ENCODE measurements at regions not wholly inside any gene's neighbourhood (a gene's known extent, or its start where the extent isn't known, plus 50 kb on each side); places are given as distances from the start of the nearest gene placed in this dataset.

DNA sequence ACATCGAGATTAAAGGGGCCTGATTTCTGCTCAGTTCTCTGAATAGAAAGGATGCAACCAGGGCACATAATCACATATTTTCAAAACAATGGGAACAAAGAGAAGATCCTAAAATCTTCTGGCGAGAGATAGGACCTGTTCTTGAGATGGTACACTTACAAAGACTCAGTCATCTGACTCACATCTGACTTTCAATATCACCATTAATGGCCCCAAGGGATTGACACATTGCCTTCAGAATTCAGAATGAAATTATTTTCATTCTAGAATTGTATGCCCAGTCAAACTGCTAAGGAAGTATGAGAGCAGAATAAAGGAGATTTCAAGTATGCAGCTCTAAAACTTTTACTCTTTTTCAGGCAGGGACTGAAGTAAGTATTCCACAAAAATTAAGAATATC lies 240.7 kb upstream of the POU3F2 start:
- H3K27me3 Mint-ChIP-seq: no peaks in the 10 kb centered on the region
- no peaks in the 10 kb centered on the region for H3K9me3 Mint-ChIP-seq (ENCODE audit: low read depth)
- H3K4me1 Mint-ChIP-seq (ENCODE audit: low read depth): no peaks in the 10 kb centered on the region
- H3K36me3 Mint-ChIP-seq: no peaks in the 10 kb centered on the region
- no peak overlapping the region for H3K27ac Mint-ChIP-seq
- no peak overlapping the region for H3K4me3 Mint-ChIP-seq

DNA sequence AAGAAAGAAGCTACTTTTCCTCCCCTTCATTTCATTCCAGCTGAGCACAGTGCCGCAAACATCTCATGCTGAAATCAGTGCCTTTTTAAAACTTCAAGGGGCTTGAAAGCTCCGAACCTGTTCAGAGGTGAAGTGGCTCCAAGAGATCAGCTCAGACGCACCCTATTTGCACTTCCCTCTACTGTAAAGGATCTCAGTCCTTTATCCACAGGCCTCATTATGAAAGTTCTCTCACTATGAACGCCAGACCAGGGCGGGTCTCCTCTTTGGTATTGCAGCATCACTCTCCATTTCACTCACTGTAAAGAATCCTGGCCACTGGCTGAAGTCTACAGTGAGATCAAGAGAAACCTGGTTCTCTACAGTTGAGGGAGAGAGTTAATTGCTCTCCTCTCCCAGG lies 232.7 kb upstream of the POU3F2 start:
- H3K27ac Mint-ChIP-seq: no peak overlapping the region
- no peaks in the 10 kb centered on the region for H3K9me3 Mint-ChIP-seq (ENCODE audit: low read depth)
- no peaks in the 10 kb centered on the region for H3K36me3 Mint-ChIP-seq
- no peak overlapping the region for H3K4me3 Mint-ChIP-seq
- no peaks in the 10 kb centered on the region for H3K4me1 Mint-ChIP-seq (ENCODE audit: low read depth)
- H3K27me3 Mint-ChIP-seq: peaks cover 2% of the 10 kb centered on the region

DNA sequence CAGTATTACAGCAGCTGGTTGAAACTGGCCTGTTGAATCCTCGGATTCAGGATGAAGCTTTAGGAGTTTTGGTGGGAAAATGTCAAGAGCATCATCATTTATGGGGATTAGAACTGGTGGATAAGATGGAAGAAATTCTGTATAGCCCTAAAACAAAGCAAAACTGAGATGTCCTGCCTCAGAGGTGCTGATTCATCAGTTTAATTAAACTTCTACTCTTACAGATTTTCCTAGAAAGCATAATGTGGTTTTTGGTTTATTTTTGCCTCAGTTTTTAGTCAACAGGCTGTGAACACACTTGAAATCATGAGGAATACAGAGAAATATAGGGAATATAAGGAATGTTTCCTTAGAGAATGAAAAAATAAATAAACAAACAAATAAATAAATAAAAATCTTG lies 228.7 kb upstream of the POU3F2 start:
- H3K4me3 Mint-ChIP-seq: no peak overlapping the region

DNA sequence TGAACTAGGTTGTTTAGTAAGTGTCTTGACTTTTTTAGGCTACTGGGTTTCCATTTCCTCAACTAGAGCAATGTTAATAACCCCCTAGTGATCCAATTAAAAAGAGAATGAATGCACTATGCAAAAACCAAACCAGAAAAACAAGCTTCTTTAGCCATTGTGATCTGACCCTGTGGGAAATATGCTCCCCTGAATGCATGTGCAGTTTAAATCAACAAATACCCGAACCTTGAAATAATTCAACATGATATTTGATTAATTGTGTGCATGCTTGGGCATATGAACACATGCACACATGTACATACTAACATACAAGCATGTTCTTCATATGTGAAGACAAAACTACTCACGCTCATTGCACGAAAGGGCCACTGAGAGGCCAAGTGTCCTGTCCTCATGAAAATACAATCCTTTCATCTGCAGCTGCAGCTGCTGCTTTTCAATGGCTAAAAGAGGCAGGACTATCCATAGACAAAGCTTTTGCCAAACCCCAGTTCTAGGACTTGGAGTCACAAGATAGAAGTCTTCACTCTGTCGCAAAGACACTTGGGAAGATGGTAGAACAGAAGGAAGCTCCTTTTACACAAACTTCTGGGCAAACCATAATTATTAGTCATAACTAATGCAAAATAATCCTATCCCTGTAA lies 207.1 kb upstream of the POU3F2 start:
- no peak overlapping the region for H3K27ac Mint-ChIP-seq
- H3K27me3 Mint-ChIP-seq: peaks cover 1% of the 10 kb centered on the region
- H3K4me1 Mint-ChIP-seq (ENCODE audit: low read depth): no peaks in the 10 kb centered on the region
- H3K36me3 Mint-ChIP-seq: no peaks in the 10 kb centered on the region
- no peak overlapping the region for H3K4me3 Mint-ChIP-seq
- H3K9me3 Mint-ChIP-seq (ENCODE audit: low read depth): no peaks in the 10 kb centered on the region

More for the DNA sequence above, 228.7 kb upstream of the POU3F2 start:
- peaks cover 4% of the 10 kb centered on the region for H3K9me3 Mint-ChIP-seq (ENCODE audit: low read depth)
- H3K27ac Mint-ChIP-seq: no peak overlapping the region
- no peaks in the 10 kb centered on the region for H3K4me1 Mint-ChIP-seq (ENCODE audit: low read depth)
- H3K27me3 Mint-ChIP-seq: no peaks in the 10 kb centered on the region
- H3K36me3 Mint-ChIP-seq: no peaks in the 10 kb centered on the region

DNA sequence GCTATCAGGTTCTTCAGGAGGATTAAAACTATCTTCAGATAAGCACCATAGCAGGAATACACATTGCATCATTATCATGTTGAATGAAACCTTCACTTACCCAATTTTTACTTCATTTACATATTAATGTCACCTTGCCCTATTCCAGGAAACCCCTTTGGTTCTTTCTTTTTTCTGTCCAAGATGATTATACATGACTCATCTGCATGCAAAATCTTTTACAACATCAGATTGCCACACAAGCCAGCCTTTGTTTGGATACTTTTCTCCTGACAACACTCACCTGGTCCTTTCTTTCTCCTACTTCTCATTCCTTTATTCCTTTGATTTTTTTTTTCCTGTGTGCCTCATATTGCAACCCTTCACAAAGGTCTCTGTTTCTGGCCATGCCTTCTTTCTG lies 200.5 kb upstream of the POU3F2 start:
- Mint-ChIP-seq H3K27ac (no peak overlapping the region), H3K4me1 (ENCODE audit: low read depth) (no peaks in the 10 kb centered on the region), H3K9me3 (ENCODE audit: low read depth) (no peaks in the 10 kb centered on the region), H3K4me3 (no peak overlapping the region), H3K36me3 (no peaks in the 10 kb centered on the region), H3K27me3 (no peaks in the 10 kb centered on the region)

DNA sequence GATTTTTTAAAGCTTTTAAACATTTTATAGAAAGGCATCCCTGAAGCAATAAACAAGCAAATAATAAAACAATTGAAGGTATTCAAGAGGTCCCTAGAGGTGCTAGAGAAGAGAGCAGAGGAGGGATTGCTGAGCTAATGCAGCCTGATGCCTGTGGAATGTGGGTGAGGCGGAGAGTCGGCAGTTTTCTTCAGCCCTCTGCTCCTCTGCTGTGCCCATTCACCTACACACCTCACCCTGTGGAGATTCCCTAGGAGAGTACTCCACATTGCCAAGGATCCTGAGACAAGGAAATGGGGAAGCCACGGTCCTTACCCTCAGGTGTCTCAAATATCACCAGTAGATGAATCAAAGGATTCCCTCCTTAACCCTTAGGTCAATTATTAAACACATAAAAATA lies 199.8 kb upstream of the POU3F2 start:
- Mint-ChIP-seq H3K4me1 (ENCODE audit: low read depth) (no peaks in the 10 kb centered on the region), H3K27ac (no peak overlapping the region), H3K27me3 (no peaks in the 10 kb centered on the region), H3K36me3 (no peaks in the 10 kb centered on the region), H3K9me3 (ENCODE audit: low read depth) (no peaks in the 10 kb centered on the region), H3K4me3 (no peak overlapping the region)

DNA sequence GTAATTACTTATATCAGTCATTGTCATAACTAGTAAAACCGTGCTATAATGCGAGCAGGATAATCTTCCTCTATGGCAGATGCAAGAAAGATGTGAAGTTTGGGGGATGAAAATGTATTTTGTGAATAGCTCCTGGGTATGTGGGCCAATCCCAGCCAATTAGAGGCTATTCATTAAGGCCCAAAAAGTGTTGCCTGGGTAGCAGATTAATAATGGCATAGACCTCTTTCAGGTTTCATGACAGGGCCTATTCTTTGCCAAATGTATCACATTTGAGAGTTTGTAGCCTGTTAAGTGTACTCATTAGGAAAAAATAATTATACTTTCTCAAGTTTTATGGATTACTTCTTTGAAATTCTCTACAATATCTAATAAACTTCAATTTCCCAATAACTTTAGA lies 199.2 kb upstream of the POU3F2 start:
- H3K4me1 Mint-ChIP-seq (ENCODE audit: low read depth): no peaks in the 10 kb centered on the region
- H3K27ac Mint-ChIP-seq: no peak overlapping the region
- H3K36me3 Mint-ChIP-seq: no peaks in the 10 kb centered on the region
- no peaks in the 10 kb centered on the region for H3K9me3 Mint-ChIP-seq (ENCODE audit: low read depth)
- H3K4me3 Mint-ChIP-seq: no peak overlapping the region
- H3K27me3 Mint-ChIP-seq: peaks cover 3% of the 10 kb centered on the region

DNA sequence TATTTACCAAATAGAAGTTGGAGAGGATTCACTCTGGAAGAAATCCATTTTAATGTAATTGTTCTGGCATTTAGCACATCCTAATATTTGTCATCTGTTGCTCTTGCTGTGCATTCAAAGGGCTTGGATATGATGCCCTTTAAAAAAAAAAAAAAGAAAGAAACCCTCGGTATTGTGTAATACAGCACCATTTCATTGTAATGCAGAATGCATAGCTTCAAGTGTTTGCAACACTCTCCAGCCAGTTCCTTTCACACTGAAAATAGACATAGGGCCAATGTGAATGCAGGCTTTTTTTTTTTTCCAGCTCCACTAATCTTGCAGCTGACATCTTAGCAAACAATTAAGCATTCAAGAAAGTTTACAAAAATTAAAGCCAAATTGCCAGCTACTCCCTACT lies 197.4 kb upstream of the POU3F2 start:
- H3K36me3 Mint-ChIP-seq: no peaks in the 10 kb centered on the region
- no peaks in the 10 kb centered on the region for H3K4me1 Mint-ChIP-seq (ENCODE audit: low read depth)
- peaks cover 3% of the 10 kb centered on the region for H3K27me3 Mint-ChIP-seq

DNA sequence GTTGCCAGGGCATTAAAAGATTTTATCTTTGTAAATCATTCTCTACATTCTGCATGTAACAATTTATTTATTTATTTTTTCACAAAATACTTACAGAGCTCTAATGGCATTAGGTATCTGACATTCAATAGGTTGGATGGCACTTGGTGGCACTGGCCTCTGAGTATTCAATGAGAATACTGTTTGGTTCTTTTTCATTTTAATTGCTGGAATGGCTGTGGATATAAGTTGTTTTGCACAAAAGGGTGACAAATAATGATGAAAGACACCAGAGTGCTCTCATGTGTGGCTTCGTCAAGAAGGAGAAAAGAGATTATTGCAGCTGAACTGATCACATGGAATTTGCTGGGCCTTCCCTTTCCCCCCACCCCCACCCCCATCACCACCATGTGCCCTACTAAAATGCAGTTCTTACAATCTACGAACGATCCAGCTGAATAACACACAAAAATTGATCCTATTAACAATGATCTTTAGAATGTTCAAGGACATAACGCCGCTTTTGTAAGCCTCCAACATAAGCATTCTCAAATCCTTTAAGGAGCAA lies 195.2 kb upstream of the POU3F2 start:
- Mint-ChIP-seq H3K27ac (no peak overlapping the region), H3K4me3 (no peak overlapping the region), H3K9me3 (ENCODE audit: low read depth) (no peaks in the 10 kb centered on the region), H3K36me3 (no peaks in the 10 kb centered on the region), H3K27me3 (peaks cover 3% of the 10 kb centered on the region), H3K4me1 (ENCODE audit: low read depth) (no peaks in the 10 kb centered on the region)

More for the DNA sequence above, 197.4 kb upstream of the POU3F2 start:
- Mint-ChIP-seq H3K9me3 (ENCODE audit: low read depth) (no peaks in the 10 kb centered on the region), H3K27ac (no peak overlapping the region), H3K4me3 (no peak overlapping the region)

DNA sequence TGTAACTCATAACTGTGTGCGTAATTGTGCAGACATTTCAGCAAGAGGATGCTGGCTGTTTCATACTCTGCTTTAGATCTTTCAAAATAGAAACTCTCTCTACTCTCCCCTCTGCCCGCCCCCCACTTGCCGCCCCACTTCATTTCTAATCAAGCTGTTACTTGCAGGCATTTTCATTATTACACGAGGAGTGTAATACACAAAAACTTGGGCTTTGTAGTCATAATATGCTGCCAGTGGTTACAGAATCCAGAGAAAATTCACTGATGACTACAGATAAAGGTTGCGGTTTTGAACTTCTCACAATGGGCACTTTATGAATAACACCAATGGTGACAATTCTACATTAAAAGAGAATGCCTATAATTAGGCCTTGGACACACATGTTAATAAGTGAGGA lies 194.0 kb upstream of the POU3F2 start:
- H3K9me3 Mint-ChIP-seq (ENCODE audit: low read depth): no peaks in the 10 kb centered on the region

DNA sequence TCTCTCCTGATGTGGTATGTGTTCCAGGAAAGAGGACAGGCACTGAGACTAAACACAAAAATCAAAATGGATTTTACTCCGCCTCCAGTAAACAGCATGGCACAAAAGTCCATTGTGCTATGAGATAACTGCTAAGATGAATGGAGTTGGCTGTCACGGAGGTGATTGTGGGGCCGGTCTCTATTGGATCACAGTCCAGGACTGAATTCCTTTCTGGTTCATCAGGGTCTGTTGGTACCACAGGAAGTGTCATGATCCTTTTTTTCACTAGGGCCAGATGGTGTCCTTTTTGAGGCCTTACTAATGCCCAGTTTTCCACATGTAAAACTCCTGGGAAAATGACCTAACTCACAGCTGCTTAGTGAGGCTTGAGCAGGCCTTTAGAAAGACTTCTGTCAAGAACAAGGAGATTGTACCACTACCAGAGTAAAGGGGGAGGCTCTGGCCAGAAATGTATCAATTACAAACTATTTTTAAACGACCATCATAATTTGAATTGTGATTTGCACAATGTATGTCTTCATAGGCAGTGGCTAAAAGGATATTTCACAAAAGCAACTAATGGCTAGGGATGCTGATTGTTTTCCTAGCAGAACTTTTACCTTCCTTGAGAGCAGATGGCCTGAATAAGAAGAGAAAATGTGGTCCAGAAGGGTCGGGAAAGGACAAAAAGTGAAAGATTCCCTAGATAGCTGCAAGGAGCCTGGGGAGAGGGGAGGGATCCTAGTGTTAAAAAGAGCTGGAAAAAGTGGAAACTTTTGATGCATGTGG lies 192.2 kb upstream of the POU3F2 start:
- Mint-ChIP-seq H3K36me3 (no peaks in the 10 kb centered on the region), H3K27ac (no peak overlapping the region), H3K4me3 (no peak overlapping the region), H3K27me3 (peaks cover 5% of the 10 kb centered on the region), H3K9me3 (ENCODE audit: low read depth) (no peaks in the 10 kb centered on the region), H3K4me1 (ENCODE audit: low read depth) (no peaks in the 10 kb centered on the region)

More for the DNA sequence above, 194.0 kb upstream of the POU3F2 start:
- no peak overlapping the region for H3K27ac Mint-ChIP-seq
- H3K27me3 Mint-ChIP-seq: peaks cover 5% of the 10 kb centered on the region
- H3K36me3 Mint-ChIP-seq: no peaks in the 10 kb centered on the region
- no peaks in the 10 kb centered on the region for H3K4me1 Mint-ChIP-seq (ENCODE audit: low read depth)
- H3K4me3 Mint-ChIP-seq: no peak overlapping the region

DNA sequence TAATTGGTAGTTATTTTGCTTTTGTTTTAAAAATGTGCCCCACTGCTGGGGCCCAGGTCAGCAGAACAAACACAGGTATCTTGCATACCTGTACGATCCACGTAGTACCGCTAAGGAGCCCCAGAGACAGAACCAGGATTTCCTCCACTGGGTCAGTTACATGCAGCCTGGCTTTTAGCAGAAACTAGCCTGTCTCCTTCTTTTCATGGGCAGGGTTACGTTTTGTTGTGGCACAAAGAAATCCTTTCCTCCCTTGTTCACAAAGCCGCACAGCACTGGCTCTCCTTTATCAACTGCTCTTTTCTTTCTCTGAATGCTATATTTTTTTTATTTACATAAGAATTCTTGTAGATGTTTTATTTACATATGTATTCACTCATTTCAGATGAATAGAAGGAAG lies 190.3 kb upstream of the POU3F2 start:
- Mint-ChIP-seq H3K9me3 (ENCODE audit: low read depth) (no peaks in the 10 kb centered on the region), H3K27ac (no peak overlapping the region), H3K4me1 (ENCODE audit: low read depth) (no peaks in the 10 kb centered on the region), H3K27me3 (peaks cover 5% of the 10 kb centered on the region), H3K4me3 (no peak overlapping the region), H3K36me3 (no peaks in the 10 kb centered on the region)

DNA sequence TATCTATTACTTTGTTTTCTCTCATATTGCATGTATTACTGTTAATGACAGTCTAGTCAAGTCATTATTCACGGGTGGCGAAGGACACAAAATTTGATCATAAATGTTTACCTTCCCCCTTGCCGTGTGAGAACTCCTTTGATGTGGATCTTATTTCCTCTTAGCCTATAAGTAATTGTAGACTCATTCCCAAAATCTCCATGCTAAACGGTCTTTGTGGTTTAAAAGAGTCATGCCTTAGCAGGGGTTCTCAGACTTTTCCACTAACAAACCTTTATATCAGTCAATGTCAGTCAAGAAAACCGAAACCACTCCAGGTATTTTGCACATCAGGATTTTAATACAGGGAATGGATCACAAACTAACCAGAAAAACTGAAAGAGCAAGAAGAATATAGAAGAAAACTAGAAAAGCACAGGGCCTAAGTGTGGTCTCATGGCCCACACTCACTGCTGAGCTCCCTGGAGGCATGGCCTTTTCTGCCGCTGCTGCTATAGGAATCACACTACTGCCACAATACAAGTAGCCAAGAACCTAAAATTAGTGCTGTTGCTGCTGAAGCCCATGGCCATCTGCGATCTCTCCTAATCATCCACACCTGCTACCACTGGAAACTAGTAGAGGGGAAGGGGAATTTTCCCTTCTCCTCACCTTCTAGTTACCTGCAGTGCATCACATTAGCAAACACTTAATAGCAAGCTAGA lies 186.0 kb upstream of the POU3F2 start:
- Mint-ChIP-seq H3K27me3 (peaks cover 2% of the 10 kb centered on the region), H3K4me3 (no peak overlapping the region), H3K27ac (no peak overlapping the region), H3K4me1 (ENCODE audit: low read depth) (no peaks in the 10 kb centered on the region), H3K9me3 (ENCODE audit: low read depth) (no peaks in the 10 kb centered on the region), H3K36me3 (no peaks in the 10 kb centered on the region)

DNA sequence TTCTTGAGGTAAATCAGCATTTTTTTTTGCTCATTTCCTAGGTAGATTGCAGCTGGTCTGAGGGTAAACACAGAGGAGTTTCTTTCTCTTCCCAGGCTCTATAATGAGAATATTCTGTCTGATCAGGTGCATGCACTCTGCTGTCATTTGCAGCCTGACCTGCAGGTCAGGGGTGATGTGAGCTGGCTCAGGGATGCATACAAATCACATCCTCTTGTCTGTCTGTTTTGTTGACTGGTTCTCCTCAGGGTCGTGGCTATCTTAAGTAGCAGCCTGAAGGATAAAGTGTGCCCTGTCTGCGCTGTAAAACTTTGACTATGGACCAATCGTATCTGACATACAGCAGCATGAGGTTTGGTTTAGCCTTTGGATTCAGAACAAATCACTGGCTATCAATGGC lies 183.4 kb upstream of the POU3F2 start:
- H3K27ac Mint-ChIP-seq: no peak overlapping the region
- H3K4me3 Mint-ChIP-seq: no peak overlapping the region
- no peaks in the 10 kb centered on the region for H3K27me3 Mint-ChIP-seq
- H3K36me3 Mint-ChIP-seq: no peaks in the 10 kb centered on the region
- no peaks in the 10 kb centered on the region for H3K9me3 Mint-ChIP-seq (ENCODE audit: low read depth)
- no peaks in the 10 kb centered on the region for H3K4me1 Mint-ChIP-seq (ENCODE audit: low read depth)

DNA sequence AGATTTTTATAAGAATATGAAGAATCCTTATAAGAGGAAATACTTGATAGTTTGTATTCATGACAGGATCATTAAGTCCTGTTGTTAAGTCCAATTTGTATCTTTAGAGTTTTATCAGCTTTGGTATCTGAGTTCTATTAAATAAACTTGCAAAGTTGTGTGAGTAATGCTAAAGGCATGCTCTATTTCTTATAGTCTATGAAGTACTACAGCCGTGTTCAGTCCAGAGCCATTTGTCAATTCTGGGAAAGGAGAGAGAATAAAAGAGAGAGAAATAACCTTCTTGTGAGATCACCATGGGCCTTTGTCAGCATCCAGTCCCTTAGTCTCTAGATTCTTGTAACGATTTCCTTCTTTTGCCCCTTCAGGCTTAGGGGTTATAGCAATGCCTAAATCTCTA lies 181.2 kb upstream of the POU3F2 start:
- H3K4me1 Mint-ChIP-seq (ENCODE audit: low read depth): no peaks in the 10 kb centered on the region
- H3K27me3 Mint-ChIP-seq: no peaks in the 10 kb centered on the region
- no peaks in the 10 kb centered on the region for H3K9me3 Mint-ChIP-seq (ENCODE audit: low read depth)
- H3K27ac Mint-ChIP-seq: no peak overlapping the region
- H3K36me3 Mint-ChIP-seq: no peaks in the 10 kb centered on the region
- H3K4me3 Mint-ChIP-seq: no peak overlapping the region

Data from activated naive CD8-positive, alpha-beta T cell (primary cell).